ENCODE measurements at regions not wholly inside any gene's neighbourhood (a gene's known extent, or its start where the extent isn't known, plus 50 kb on each side); places are given as distances from the start of the nearest gene placed in this dataset.

- TF ChIP-seq CTCF (IDR thresholded peaks at IDR 0.05 in 8 of 11, conservative IDR thresholded peaks at IDR 0.05 in 3 of 11), result no peak
- TF ChIP-seq POLR2AphosphoS5 (IDR thresholded peaks at IDR 0.05), result no peak
- TF ChIP-seq POLR2A (IDR thresholded peaks at IDR 0.05), result no peak
These were observed 267.9 kb downstream of the SOX11 start for GRCh38 chr2:5959836-5960820.

GRCh38 chr2:5967506-5967905, 275.3 kb downstream of the SOX11 start:
- WGBS, 5 donors, result 84 to 94% (median 88%) methylated on average over 6 of the region's 6 CpGs
- peaks cover 0 to 12% (median 0%) of the 10 kb centered on the region in 8 donors for H3K9me3 ChIP-seq
- no peak overlapping the region for H3K27ac ChIP-seq
- intact Hi-C loops (cut with DNase I; ENCODE audit: low total_unique reads), result no loop called here
- TF ChIP-seq POLR2A (IDR thresholded peaks at IDR 0.05) (no peak), POLR2AphosphoS5 (IDR thresholded peaks at IDR 0.05) (no peak), CTCF (IDR thresholded peaks at IDR 0.05 in 8 of 11, conservative IDR thresholded peaks at IDR 0.05 in 3 of 11) (no peak)
- H3K4me1 ChIP-seq, result no peaks in the 10 kb centered on the region
- no peak for DNase-seq
- H3K27me3 ChIP-seq (replicated peaks in 1 of 7), result no peaks in the 10 kb centered on the region
- H3K36me3 ChIP-seq, result no peaks in the 10 kb centered on the region
- no peak overlapping the region for H3K4me3 ChIP-seq

More at GRCh38 chr2:5959836-5960820, 267.9 kb downstream of the SOX11 start:
- Histone ChIP-seq H3K4me1 (no peaks in the 10 kb centered on the region), H3K27ac (no peak overlapping the region), H3K36me3 (no peaks in the 10 kb centered on the region), H3K9me3 (peaks cover 0 to 21% (median 4%) of the 10 kb centered on the region in 8 donors), H3K4me3 (no peak overlapping the region), H3K27me3 (replicated peaks in 1 of 7) (no peaks in the 10 kb centered on the region)
- 75 to 89% (median 84%) methylated on average over 6 of the region's 6 CpGs for WGBS, 5 donors
- no peak for DNase-seq
- intact Hi-C loops (cut with DNase I; ENCODE audit: low total_unique reads), result no loop called here

- Histone ChIP-seq H3K4me1 (no peaks in the 10 kb centered on the region), H3K27ac (no peak overlapping the region), H3K27me3 (replicated peaks in 1 of 7) (no peaks in the 10 kb centered on the region), H3K9me3 (peaks cover 0 to 7% (median 0%) of the 10 kb centered on the region in 8 donors), H3K36me3 (no peaks in the 10 kb centered on the region), H3K4me3 (no peak overlapping the region)
- WGBS, 5 donors, result 76 to 85% (median 78%) methylated on average over 6 of the region's 6 CpGs
- intact Hi-C loops (cut with DNase I; ENCODE audit: low total_unique reads), result no loop called here
- DNase-seq, result no peak
- no peak for TF ChIP-seq CTCF (IDR thresholded peaks at IDR 0.05 in 8 of 11, conservative IDR thresholded peaks at IDR 0.05 in 3 of 11)
- TF ChIP-seq POLR2AphosphoS5 (IDR thresholded peaks at IDR 0.05), result no peak
- no peak for TF ChIP-seq POLR2A (IDR thresholded peaks at IDR 0.05)
These were observed 277.1 kb downstream of the SOX11 start for GRCh38 chr2:5969303-5969702.

GRCh38 chr2:5970347-5970746, 278.2 kb downstream of the SOX11 start:
- intact Hi-C loops (cut with DNase I; ENCODE audit: low total_unique reads), result no loop called here
- DNase-seq, result no peak
- Histone ChIP-seq H3K4me3 (no peak overlapping the region), H3K27me3 (replicated peaks in 1 of 7) (no peaks in the 10 kb centered on the region), H3K4me1 (no peaks in the 10 kb centered on the region), H3K9me3 (peaks cover 0 to 6% (median 0%) of the 10 kb centered on the region in 8 donors), H3K36me3 (no peaks in the 10 kb centered on the region), H3K27ac (no peak overlapping the region)
- TF ChIP-seq CTCF (IDR thresholded peaks at IDR 0.05 in 8 of 11, conservative IDR thresholded peaks at IDR 0.05 in 3 of 11), result no peak
- TF ChIP-seq POLR2AphosphoS5 (IDR thresholded peaks at IDR 0.05), result no peak
- TF ChIP-seq POLR2A (IDR thresholded peaks at IDR 0.05), result no peak
- 68 to 79% (median 77%) methylated on average over 4 of the region's 4 CpGs for WGBS, 5 donors

All from spleen (tissue), 11 donors.